Activated T-cell treated with anti-CD3 and anti-CD28 coated beads, Interleukin-2, amount 50 U/mL, for 72 hours (primary cell): ENCODE measurements at regions not wholly inside any gene's neighbourhood (a gene's known extent, or its start where the extent isn't known, plus 50 kb on each side); places are given as distances from the start of the nearest gene placed in this dataset.
"Not testable (repeated sequence)": the region's sequence is repeated elsewhere in the genome, so short reads cannot be mapped to it uniquely, and the experiment has no call there.

ENCODE experiments used
- ATAC-seq, 2 donors: fragments of 150-1000 bp; cut with Tn5 transposase; replicated peaks in 1 of 2; 2 replicates each; pipeline ENCODE4 v1.10.0; 2021; ENCODE audit warnings: moderate library complexity in 2 of 2, mild to moderate bottlenecking in 1 of 2
- DNase-seq, 2 donors: peaks; one replicate each; pipeline ENCODE4 v3.0.0; 2021 to 2022; ENCODE audit warnings: mixed read lengths in 1 of 2
- H3K27ac Mint-ChIP-seq: one replicate; pipeline ENCODE4 v1.8.0; 2022; ENCODE audit warnings: mild to moderate bottlenecking, moderate library complexity, mixed read lengths
- H3K27me3 Mint-ChIP-seq: one replicate; pipeline ENCODE4 v1.8.0; 2022; ENCODE audit warnings: low read depth, mixed read lengths
- H3K36me3 Mint-ChIP-seq, 2 donors: one replicate each; pipeline ENCODE4 v1.8.0; 2022; ENCODE audit warnings: mixed read lengths in 2 of 2, mild to moderate bottlenecking in 1 of 2; ENCODE audit not compliant: insufficient read depth in 2 of 2
- H3K4me1 Mint-ChIP-seq: one replicate; pipeline ENCODE4 v1.8.0; 2022; ENCODE audit warnings: low read depth, mixed read lengths
- H3K4me3 Mint-ChIP-seq, 2 donors: one replicate each; pipeline ENCODE4 v1.8.0; 2022; ENCODE audit warnings: mild to moderate bottlenecking in 2 of 2, mixed read lengths in 2 of 2, moderate library complexity in 2 of 2
- H3K9me3 Mint-ChIP-seq, 2 donors: one replicate each; pipeline ENCODE4 v1.8.0; 2022; ENCODE audit warnings: mixed read lengths in 2 of 2

GRCh38 chr16:47829850-47830600 lies 325.8 kb downstream of the ABCC12 start:
- H3K36me3 Mint-ChIP-seq, result peaks cover 5 to 8% of the 10 kb centered on the region in 2 donors
- H3K27ac Mint-ChIP-seq, result no peak overlapping the region
- H3K4me3 Mint-ChIP-seq, result no peak overlapping the region
- ATAC-seq (no peak), DNase-seq (no peak)
- no peaks in the 10 kb centered on the region for H3K4me1 Mint-ChIP-seq
- peaks cover 14 to 15% of the 10 kb centered on the region in 2 donors for H3K9me3 Mint-ChIP-seq
- no peaks in the 10 kb centered on the region for H3K27me3 Mint-ChIP-seq

DNA sequence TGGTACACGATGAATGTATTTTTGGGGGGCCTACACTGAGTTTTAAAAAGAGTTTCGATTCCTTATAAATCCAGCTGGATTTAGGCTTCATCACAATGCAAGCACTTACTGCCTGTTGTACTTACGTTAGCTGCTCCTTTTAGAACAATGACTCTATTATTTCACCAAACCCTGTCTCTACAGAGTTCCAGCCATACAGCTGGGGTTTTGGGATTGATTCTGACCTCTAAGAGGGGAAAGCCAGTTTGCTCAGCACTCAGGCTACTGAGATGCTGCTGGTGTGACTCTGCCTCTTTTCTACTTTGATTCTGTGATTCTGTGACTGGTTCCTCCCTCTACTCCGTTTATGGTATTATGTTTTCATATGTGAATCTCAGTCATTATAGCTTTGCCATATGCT lies 329.7 kb downstream of the ABCC12 start:
- Mint-ChIP-seq H3K27ac (no peak overlapping the region), H3K36me3 (peaks cover 0 to 3% of the 10 kb centered on the region in 2 donors), H3K4me1 (no peaks in the 10 kb centered on the region), H3K9me3 (peaks cover 2 to 7% of the 10 kb centered on the region in 2 donors), H3K4me3 (no peak overlapping the region), H3K27me3 (no peaks in the 10 kb centered on the region)
- DNase-seq (no peak), ATAC-seq (no peak)

DNA sequence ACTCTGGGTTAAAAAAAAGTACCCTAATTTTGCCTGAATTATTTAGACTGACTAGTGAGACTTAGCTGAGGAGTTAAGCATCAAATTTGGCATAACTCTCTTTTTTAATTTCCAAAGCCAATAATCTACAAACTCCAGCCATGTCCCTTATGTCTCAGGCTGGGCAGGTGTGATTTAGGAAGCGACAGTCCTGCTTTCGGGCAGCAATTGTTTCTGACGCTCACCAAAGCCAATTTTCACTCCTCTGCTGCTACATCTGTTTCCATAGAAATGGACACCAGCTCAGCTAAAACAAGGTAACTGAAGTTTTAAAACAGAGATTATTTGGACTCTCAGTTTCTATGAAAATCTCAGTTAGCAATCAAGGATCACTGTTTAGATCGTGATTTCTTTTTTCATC lies 338.7 kb downstream of the ABCC12 start:
- Mint-ChIP-seq H3K27ac (no peak overlapping the region), H3K9me3 (peaks cover 5% of the 10 kb centered on the region in 2 donors), H3K27me3 (peaks cover 6% of the 10 kb centered on the region), H3K36me3 (peaks cover 4 to 7% of the 10 kb centered on the region in 2 donors), H3K4me3 (no peak overlapping the region), H3K4me1 (no peaks in the 10 kb centered on the region)
- DNase-seq, result no peak
- no peak for ATAC-seq

GRCh38 chr16:47816511-47816910 lies 339.3 kb downstream of the ABCC12 start:
- Mint-ChIP-seq H3K36me3 (peaks cover 4 to 7% of the 10 kb centered on the region in 2 donors), H3K9me3 (peaks cover 5% of the 10 kb centered on the region in 2 donors), H3K4me1 (no peaks in the 10 kb centered on the region), H3K4me3 (no peak overlapping the region), H3K27me3 (peaks cover 6% of the 10 kb centered on the region), H3K27ac (no peak overlapping the region)
- DNase-seq (no peak), ATAC-seq (no peak)

DNA sequence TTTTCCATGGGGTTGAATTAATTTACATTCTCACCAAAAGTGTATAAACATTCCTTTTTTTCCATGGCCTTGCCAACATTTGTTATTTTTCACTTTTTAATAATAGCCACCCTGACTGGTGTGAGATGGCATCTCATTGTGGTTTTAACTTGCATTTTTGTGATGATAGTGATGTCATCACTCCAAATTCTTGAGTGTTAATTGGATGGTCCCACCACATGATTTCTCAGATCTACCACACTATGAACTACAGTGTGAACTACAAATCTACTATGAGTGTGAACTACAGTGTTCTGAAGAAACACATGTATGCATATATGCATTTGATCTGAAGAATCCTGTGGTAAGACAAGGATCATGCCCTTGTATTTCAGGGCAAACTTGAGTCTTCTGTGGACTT lies 340.1 kb downstream of the ABCC12 start:
- Mint-ChIP-seq H3K4me1 (no peaks in the 10 kb centered on the region), H3K27ac (no peak overlapping the region), H3K4me3 (no peak overlapping the region), H3K36me3 (peaks cover 4 to 9% of the 10 kb centered on the region in 2 donors), H3K27me3 (peaks cover 6% of the 10 kb centered on the region), H3K9me3 (peaks cover 5 to 7% of the 10 kb centered on the region in 2 donors)
- DNase-seq, result no peak
- ATAC-seq, result no peak

- not testable (repeated sequence) for ATAC-seq, H3K27me3 Mint-ChIP-seq, H3K27ac Mint-ChIP-seq
These were observed 344.0 kb downstream of the ABCC12 start for GRCh38 chr16:47811758-47812157.

DNA sequence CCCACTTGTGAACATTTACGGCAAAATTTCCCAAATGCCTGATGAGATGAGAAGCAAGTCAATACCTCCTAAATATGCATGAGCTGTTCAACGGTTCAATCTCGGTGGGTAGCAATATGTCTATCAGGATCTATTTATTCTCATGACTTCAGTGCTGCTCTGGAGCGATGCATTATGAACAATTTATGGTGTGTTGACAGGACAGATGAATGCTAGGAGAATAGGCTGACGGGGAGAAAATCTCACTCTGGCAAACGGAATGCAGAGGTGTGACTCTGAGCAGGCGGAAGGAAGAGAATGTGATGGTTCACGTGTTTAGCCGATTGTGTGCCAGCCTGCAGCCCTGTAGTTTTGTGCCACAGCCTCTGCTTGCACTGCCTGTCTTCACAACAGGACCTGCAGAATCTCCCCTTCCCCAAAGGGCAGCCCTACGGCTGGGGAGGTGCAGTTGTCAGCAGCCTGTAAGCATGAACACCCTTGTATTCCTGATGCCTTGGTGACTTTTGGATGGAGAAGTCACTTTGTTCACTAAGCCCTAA lies 345.2 kb downstream of the PHKB start:
- Mint-ChIP-seq H3K9me3 (peaks cover 0 to 7% of the 10 kb centered on the region in 2 donors), H3K36me3 (peaks cover 0 to 5% of the 10 kb centered on the region in 2 donors), H3K27me3 (no peaks in the 10 kb centered on the region), H3K4me1 (no peaks in the 10 kb centered on the region), H3K27ac (no peak overlapping the region), H3K4me3 (no peak overlapping the region)
- ATAC-seq (no peak), DNase-seq (no peak)

More at GRCh38 chr16:47811758-47812157, 344.0 kb downstream of the ABCC12 start:
- H3K4me3 Mint-ChIP-seq, DNase-seq, H3K4me1 Mint-ChIP-seq, H3K9me3 Mint-ChIP-seq: not testable (repeated sequence)
- peaks cover 4 to 12% of the 10 kb centered on the region in 2 donors for H3K36me3 Mint-ChIP-seq

DNA sequence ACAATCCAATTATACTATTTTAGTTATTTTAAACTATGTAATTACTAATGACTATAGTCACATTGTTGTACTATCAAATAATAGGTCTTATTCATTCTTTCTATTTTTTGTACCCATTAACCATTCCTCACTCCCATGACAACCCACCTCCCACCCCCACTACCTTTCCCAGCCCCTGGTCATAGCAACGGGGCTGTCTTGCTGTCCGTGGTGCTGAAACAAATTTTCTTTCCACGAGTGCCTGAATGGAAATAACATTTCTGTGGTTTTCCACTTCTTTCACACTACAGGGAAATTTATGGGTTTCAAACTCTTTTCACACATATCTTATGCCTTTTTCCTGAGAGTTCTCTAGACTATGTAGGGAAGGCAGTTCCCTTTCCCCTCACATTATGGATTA lies 326.6 kb downstream of the PHKB start:
- H3K27me3 Mint-ChIP-seq, result no peaks in the 10 kb centered on the region
- no peak for ATAC-seq
- H3K4me3 Mint-ChIP-seq, result no peak overlapping the region

GRCh38 chr16:47781673-47782072 lies 320.5 kb downstream of the PHKB start:
- no peaks in the 10 kb centered on the region for H3K36me3 Mint-ChIP-seq
- DNase-seq, result no peak
- no peak overlapping the region for H3K4me3 Mint-ChIP-seq
- H3K27ac Mint-ChIP-seq, result no peak overlapping the region
- peaks cover 0 to 2% of the 10 kb centered on the region in 2 donors for H3K9me3 Mint-ChIP-seq
- no peaks in the 10 kb centered on the region for H3K27me3 Mint-ChIP-seq
- H3K4me1 Mint-ChIP-seq, result peaks cover 23% of the 10 kb centered on the region
- ATAC-seq, result no peak

More for the DNA sequence above, 326.6 kb downstream of the PHKB start:
- Mint-ChIP-seq H3K9me3 (peaks cover 6 to 9% of the 10 kb centered on the region in 2 donors), H3K4me1 (no peaks in the 10 kb centered on the region), H3K27ac (no peak overlapping the region), H3K36me3 (peaks cover 3 to 8% of the 10 kb centered on the region in 2 donors)
- no peak for DNase-seq

- peak overlapping the region in 1 of 2 donors; percentile 88 for H3K4me3 Mint-ChIP-seq
- no peaks in the 10 kb centered on the region for H3K27me3 Mint-ChIP-seq
- peaks cover 0 to 5% of the 10 kb centered on the region in 2 donors for H3K9me3 Mint-ChIP-seq
These were observed 319.2 kb downstream of the PHKB start for GRCh38 chr16:47780213-47780875.

GRCh38 chr16:47779201-47780016 lies 318.3 kb downstream of the PHKB start:
- Mint-ChIP-seq H3K4me3 (peak overlapping the region; percentile 83 to 88), H3K4me1 (peaks cover 23% of the 10 kb centered on the region), H3K27ac (peak overlapping the region; percentile 58), H3K36me3 (peaks cover 0 to 3% of the 10 kb centered on the region in 2 donors), H3K9me3 (peaks cover 0 to 5% of the 10 kb centered on the region in 2 donors), H3K27me3 (no peaks in the 10 kb centered on the region)
- ATAC-seq (peak; percentile 79 to 80), DNase-seq (peak; percentile 7 to 32)

More at GRCh38 chr16:47780213-47780875, 319.2 kb downstream of the PHKB start:
- H3K27ac Mint-ChIP-seq, result peak overlapping the region; percentile 58
- H3K4me1 Mint-ChIP-seq, result peaks cover 23% of the 10 kb centered on the region
- peaks cover 0 to 3% of the 10 kb centered on the region in 2 donors for H3K36me3 Mint-ChIP-seq
- no peak for ATAC-seq
- no peak for DNase-seq

- Mint-ChIP-seq H3K27ac (no peak overlapping the region), H3K4me1 (peaks cover 23% of the 10 kb centered on the region), H3K4me3 (no peak overlapping the region), H3K9me3 (peaks cover 0 to 7% of the 10 kb centered on the region in 2 donors), H3K36me3 (peaks cover 0 to 3% of the 10 kb centered on the region in 2 donors), H3K27me3 (no peaks in the 10 kb centered on the region)
- ATAC-seq (no peak), DNase-seq (no peak)
These were observed 317.1 kb downstream of the PHKB start for GRCh38 chr16:47778106-47778801.
